ENCODE measurements at regions not wholly inside any gene's neighbourhood (a gene's known extent, or its start where the extent isn't known, plus 50 kb on each side); places are given as distances from the start of the nearest gene placed in this dataset.

DNA sequence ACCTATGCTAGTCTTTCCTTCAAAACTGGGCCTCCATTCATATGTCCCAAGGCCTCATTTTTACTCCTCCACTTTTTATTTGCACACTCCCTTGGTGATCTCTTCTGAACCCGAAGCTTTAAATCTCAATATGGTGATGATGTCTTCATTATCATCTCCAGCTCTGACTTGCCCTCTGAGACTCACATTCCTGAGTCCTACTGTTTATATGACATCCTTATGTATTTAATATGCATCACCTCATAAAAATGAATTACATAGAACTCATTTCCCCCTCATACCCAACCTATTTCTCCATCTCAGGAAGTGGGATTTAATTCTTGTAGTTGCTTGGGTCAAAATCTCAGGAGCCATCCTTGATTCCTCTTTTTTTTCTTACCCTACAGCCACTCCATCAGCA lies 473.0 kb downstream of the EBF1 start:
- H3K4me1 ChIP-seq (ENCODE audit: control insufficient read depth, insufficient read depth, low read length, poor library complexity, severe bottlenecking): no peaks in the 10 kb centered on the region
- no peaks in the 10 kb centered on the region for H3K36me3 ChIP-seq (ENCODE audit: control insufficient read depth, insufficient read depth, low read length)
- no peaks in the 10 kb centered on the region for H3K9me3 ChIP-seq (ENCODE audit: control insufficient read depth, low read length)
- WGBS, 2 experiments (ENCODE audit: insufficient coverage in 2 of 2): no CpG with 5 or more reads among the region's 1 CpG
- H3K27ac ChIP-seq (ENCODE audit: low read depth, low read length, severe bottlenecking): no peak overlapping the region
- no peak overlapping the region for H3K4me3 ChIP-seq (ENCODE audit: extremely low read depth, insufficient read depth, low read length, poor library complexity, severe bottlenecking)

DNA sequence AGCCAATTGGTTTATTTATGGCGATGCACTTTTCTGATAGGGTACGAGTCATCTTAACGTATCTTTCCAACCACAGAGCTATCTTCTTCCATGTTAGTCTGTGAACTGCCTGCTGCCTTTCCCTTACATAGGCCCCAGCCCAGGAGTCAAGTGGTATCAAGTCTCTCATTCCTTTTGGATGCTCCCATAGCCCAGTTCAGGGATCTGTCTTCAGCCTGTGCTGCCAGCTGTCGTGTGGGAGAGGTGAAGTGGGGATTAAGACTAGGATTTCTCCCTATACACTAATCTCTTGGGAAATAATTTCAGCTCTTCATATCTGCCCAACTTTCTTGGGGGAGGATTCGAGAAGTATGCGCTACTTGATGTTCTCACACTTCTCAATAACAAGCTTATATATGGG lies 475.7 kb downstream of the EBF1 start:
- 90 to 97% methylated on average over 3 of the region's 6 CpGs for WGBS, 2 experiments (ENCODE audit: insufficient coverage in 2 of 2)
- Histone ChIP-seq H3K9me3 (ENCODE audit: control insufficient read depth, low read length) (no peaks in the 10 kb centered on the region), H3K4me1 (ENCODE audit: control insufficient read depth, insufficient read depth, low read length, poor library complexity, severe bottlenecking) (no peaks in the 10 kb centered on the region), H3K36me3 (ENCODE audit: control insufficient read depth, insufficient read depth, low read length) (no peaks in the 10 kb centered on the region), H3K27ac (ENCODE audit: low read depth, low read length, severe bottlenecking) (no peak overlapping the region), H3K4me3 (ENCODE audit: extremely low read depth, insufficient read depth, low read length, poor library complexity, severe bottlenecking) (no peak overlapping the region)

- no peak overlapping the region for H3K27ac ChIP-seq (ENCODE audit: low read depth, low read length, severe bottlenecking)
- no peaks in the 10 kb centered on the region for H3K4me1 ChIP-seq (ENCODE audit: control insufficient read depth, insufficient read depth, low read length, poor library complexity, severe bottlenecking)
- no peak overlapping the region for H3K4me3 ChIP-seq (ENCODE audit: extremely low read depth, insufficient read depth, low read length, poor library complexity, severe bottlenecking)
- WGBS, 2 experiments (ENCODE audit: insufficient coverage in 2 of 2): no CpG with 5 or more reads among the region's 2 CpGs
- H3K9me3 ChIP-seq (ENCODE audit: control insufficient read depth, low read length): no peaks in the 10 kb centered on the region
- no peaks in the 10 kb centered on the region for H3K36me3 ChIP-seq (ENCODE audit: control insufficient read depth, insufficient read depth, low read length)
Measured at GRCh38 chr5:158621391-158621790, 478.3 kb downstream of the EBF1 start.

DNA sequence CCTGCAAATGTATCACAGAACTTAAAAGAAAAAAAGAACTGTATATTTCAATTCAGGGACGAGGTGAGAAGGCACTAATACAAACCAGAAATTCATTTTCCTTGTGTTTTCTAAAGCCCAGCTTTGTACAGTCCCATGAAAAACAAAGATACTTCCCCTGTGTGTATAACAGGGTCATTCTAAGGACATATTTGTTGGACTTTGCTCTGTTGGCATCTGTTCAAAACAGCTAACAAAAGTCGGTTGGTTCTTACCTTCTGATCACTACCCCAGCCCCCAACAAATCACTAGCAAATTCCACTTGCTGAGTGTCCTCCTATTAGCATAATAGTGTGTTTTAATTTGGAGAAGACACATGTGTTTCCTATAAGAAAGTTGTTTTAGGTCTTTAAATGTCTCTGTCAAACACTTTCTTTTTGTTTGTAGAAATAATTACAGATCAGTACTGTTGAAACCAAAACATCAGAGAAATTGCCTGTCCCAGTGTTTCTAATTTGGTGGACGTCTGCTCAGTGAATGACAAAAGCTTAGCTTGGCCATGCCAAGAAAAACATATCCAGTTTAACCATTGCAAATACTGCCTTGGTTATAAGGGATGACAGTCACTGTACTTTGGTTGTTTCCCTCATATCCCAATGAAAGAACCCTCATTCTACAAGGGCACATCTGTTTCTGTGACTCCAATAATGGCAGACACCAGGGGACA lies 480.5 kb downstream of the EBF1 start:
- no peaks in the 10 kb centered on the region for H3K9me3 ChIP-seq (ENCODE audit: control insufficient read depth, low read length)
- H3K27ac ChIP-seq (ENCODE audit: low read depth, low read length, severe bottlenecking): no peak overlapping the region
- WGBS, 2 experiments (ENCODE audit: insufficient coverage in 2 of 2): no CpG with 5 or more reads among the region's 3 CpGs
- no peaks in the 10 kb centered on the region for H3K4me1 ChIP-seq (ENCODE audit: control insufficient read depth, insufficient read depth, low read length, poor library complexity, severe bottlenecking)
- no peaks in the 10 kb centered on the region for H3K36me3 ChIP-seq (ENCODE audit: control insufficient read depth, insufficient read depth, low read length)
- H3K4me3 ChIP-seq (ENCODE audit: extremely low read depth, insufficient read depth, low read length, poor library complexity, severe bottlenecking): no peak overlapping the region

DNA sequence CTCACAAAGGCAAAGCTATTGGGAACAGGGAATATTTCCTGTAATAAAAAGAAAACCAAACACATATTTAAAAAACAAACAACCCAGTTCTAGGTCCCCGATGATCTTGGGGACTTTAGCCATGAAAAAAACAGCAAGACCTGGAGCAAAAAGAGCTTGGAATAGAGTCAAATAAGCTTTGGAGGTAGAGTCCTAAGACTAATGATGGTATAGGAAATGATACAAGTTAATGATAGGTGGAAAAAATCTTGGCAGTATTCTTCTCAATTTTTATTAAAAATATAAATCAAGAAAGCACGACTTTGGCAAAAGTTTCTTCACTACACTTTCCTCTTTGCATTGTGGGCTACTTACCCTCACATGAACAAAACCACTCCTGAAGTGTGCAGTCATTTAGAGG lies 481.5 kb downstream of the EBF1 start:
- WGBS, 2 experiments (ENCODE audit: insufficient coverage in 2 of 2): 80% methylated on average over 1 of the region's 2 CpGs; no CpG with 5 or more reads in 1 of the 2 experiments
- Histone ChIP-seq H3K4me1 (ENCODE audit: control insufficient read depth, insufficient read depth, low read length, poor library complexity, severe bottlenecking) (no peaks in the 10 kb centered on the region), H3K27ac (ENCODE audit: low read depth, low read length, severe bottlenecking) (no peak overlapping the region), H3K4me3 (ENCODE audit: extremely low read depth, insufficient read depth, low read length, poor library complexity, severe bottlenecking) (no peak overlapping the region), H3K9me3 (ENCODE audit: control insufficient read depth, low read length) (no peaks in the 10 kb centered on the region), H3K36me3 (ENCODE audit: control insufficient read depth, insufficient read depth, low read length) (no peaks in the 10 kb centered on the region)

DNA sequence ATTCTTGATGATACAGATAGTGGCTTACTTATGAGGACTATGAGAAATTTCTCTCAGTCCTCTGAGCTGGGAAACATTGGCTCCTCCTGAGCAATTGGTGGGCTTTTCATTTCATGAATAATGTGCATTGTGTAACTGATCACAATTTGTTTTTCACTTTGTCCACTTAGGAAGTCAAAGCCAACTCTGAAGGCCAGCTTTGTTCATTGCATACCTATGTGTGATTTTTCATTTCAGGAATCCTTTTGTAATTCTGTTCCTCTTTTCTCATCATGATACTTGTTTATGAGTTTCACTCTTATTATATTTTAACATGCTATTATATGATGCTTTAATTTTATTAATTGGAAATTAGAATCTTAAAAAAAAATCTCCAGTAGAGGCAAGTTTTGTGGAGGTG lies 483.0 kb downstream of the EBF1 start:
- no peak overlapping the region for H3K27ac ChIP-seq (ENCODE audit: low read depth, low read length, severe bottlenecking)
- no peaks in the 10 kb centered on the region for H3K4me1 ChIP-seq (ENCODE audit: control insufficient read depth, insufficient read depth, low read length, poor library complexity, severe bottlenecking)
- no peaks in the 10 kb centered on the region for H3K36me3 ChIP-seq (ENCODE audit: control insufficient read depth, insufficient read depth, low read length)

DNA sequence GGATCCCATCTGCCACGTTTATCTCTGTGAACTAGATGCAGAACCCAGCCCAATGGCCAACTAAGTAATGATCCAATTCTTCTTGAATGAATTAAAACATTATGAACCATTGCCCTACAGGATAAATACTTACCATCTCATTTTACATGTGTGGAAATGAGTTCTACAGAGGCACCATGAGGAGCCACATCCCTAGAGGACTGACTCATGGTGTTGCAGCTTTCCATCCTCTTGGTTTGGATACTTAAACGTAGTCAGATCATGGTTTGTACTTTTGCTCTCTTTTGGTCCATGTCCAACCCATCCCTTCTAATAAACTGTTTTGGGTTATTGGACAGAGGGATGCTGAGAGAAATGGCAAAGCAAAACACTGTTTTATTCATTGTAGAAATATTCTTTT lies 484.8 kb downstream of the EBF1 start:
- no peaks in the 10 kb centered on the region for H3K9me3 ChIP-seq (ENCODE audit: control insufficient read depth, low read length)
- WGBS, 2 experiments (ENCODE audit: insufficient coverage in 2 of 2): 83% methylated on average over 1 of the region's 2 CpGs; no CpG with 5 or more reads in 1 of the 2 experiments
- H3K36me3 ChIP-seq (ENCODE audit: control insufficient read depth, insufficient read depth, low read length): no peaks in the 10 kb centered on the region
- no peak overlapping the region for H3K27ac ChIP-seq (ENCODE audit: low read depth, low read length, severe bottlenecking)
- no peaks in the 10 kb centered on the region for H3K4me1 ChIP-seq (ENCODE audit: control insufficient read depth, insufficient read depth, low read length, poor library complexity, severe bottlenecking)
- H3K4me3 ChIP-seq (ENCODE audit: extremely low read depth, insufficient read depth, low read length, poor library complexity, severe bottlenecking): no peak overlapping the region

More for the DNA sequence above, 483.0 kb downstream of the EBF1 start:
- H3K4me3 ChIP-seq (ENCODE audit: extremely low read depth, insufficient read depth, low read length, poor library complexity, severe bottlenecking): no peak overlapping the region
- no peaks in the 10 kb centered on the region for H3K9me3 ChIP-seq (ENCODE audit: control insufficient read depth, low read length)

GRCh38 chr5:158611581-158611980 lies 488.1 kb downstream of the EBF1 start:
- H3K27ac ChIP-seq (ENCODE audit: low read depth, low read length, severe bottlenecking): no peak overlapping the region

GRCh38 chr5:158610051-158610415 lies 489.7 kb downstream of the EBF1 start:
- Histone ChIP-seq H3K4me1 (ENCODE audit: control insufficient read depth, insufficient read depth, low read length, poor library complexity, severe bottlenecking) (peaks cover 3% of the 10 kb centered on the region), H3K27ac (ENCODE audit: low read depth, low read length, severe bottlenecking) (no peak overlapping the region), H3K9me3 (ENCODE audit: control insufficient read depth, low read length) (no peaks in the 10 kb centered on the region), H3K4me3 (ENCODE audit: extremely low read depth, insufficient read depth, low read length, poor library complexity, severe bottlenecking) (no peak overlapping the region), H3K36me3 (ENCODE audit: control insufficient read depth, insufficient read depth, low read length) (no peaks in the 10 kb centered on the region)
- no CpG with 5 or more reads among the region's 2 CpGs for WGBS, 2 experiments (ENCODE audit: insufficient coverage in 2 of 2)

More at GRCh38 chr5:158611581-158611980, 488.1 kb downstream of the EBF1 start:
- H3K9me3 ChIP-seq (ENCODE audit: control insufficient read depth, low read length): no peaks in the 10 kb centered on the region
- H3K36me3 ChIP-seq (ENCODE audit: control insufficient read depth, insufficient read depth, low read length): no peaks in the 10 kb centered on the region
- H3K4me3 ChIP-seq (ENCODE audit: extremely low read depth, insufficient read depth, low read length, poor library complexity, severe bottlenecking): no peak overlapping the region
- 89 to 91% methylated on average over 3 to 4 of the region's 4 CpGs for WGBS, 2 experiments (ENCODE audit: insufficient coverage in 2 of 2)
- peaks cover 3% of the 10 kb centered on the region for H3K4me1 ChIP-seq (ENCODE audit: control insufficient read depth, insufficient read depth, low read length, poor library complexity, severe bottlenecking)

- Histone ChIP-seq H3K36me3 (ENCODE audit: control insufficient read depth, insufficient read depth, low read length) (no peaks in the 10 kb centered on the region), H3K4me3 (ENCODE audit: extremely low read depth, insufficient read depth, low read length, poor library complexity, severe bottlenecking) (no peak overlapping the region), H3K9me3 (ENCODE audit: control insufficient read depth, low read length) (no peaks in the 10 kb centered on the region), H3K27ac (ENCODE audit: low read depth, low read length, severe bottlenecking) (no peak overlapping the region), H3K4me1 (ENCODE audit: control insufficient read depth, insufficient read depth, low read length, poor library complexity, severe bottlenecking) (peaks cover 3% of the 10 kb centered on the region)
- WGBS, 2 experiments (ENCODE audit: insufficient coverage in 2 of 2): 94% methylated on average over 3 of the region's 9 CpGs; no CpG with 5 or more reads in 1 of the 2 experiments
Measured at GRCh38 chr5:158609333-158610050, 490.2 kb downstream of the EBF1 start.

- H3K4me1 ChIP-seq (ENCODE audit: control insufficient read depth, insufficient read depth, low read length, poor library complexity, severe bottlenecking): peaks cover 3% of the 10 kb centered on the region
- no peaks in the 10 kb centered on the region for H3K36me3 ChIP-seq (ENCODE audit: control insufficient read depth, insufficient read depth, low read length)
- 60% methylated on average over 1 of the region's 2 CpGs; no CpG with 5 or more reads in 1 of the 2 experiments for WGBS, 2 experiments (ENCODE audit: insufficient coverage in 2 of 2)
- no peaks in the 10 kb centered on the region for H3K9me3 ChIP-seq (ENCODE audit: control insufficient read depth, low read length)
- H3K4me3 ChIP-seq (ENCODE audit: extremely low read depth, insufficient read depth, low read length, poor library complexity, severe bottlenecking): no peak overlapping the region
- no peak overlapping the region for H3K27ac ChIP-seq (ENCODE audit: low read depth, low read length, severe bottlenecking)
Measured at GRCh38 chr5:158607088-158607487, 492.6 kb downstream of the EBF1 start.

Measured in mesodermal cell (in vitro differentiated cells).